LNCaP clone FGC (cell line): ENCODE measurements at regions not wholly inside any gene's neighbourhood (a gene's known extent, or its start where the extent isn't known, plus 50 kb on each side); places are given as distances from the start of the nearest gene placed in this dataset.

Experiments
- DNase-seq: peaks from one replicate; pipeline ENCODE4 v3.0.0-alpha.2; 2011; ENCODE audit warnings: low read depth
- H3K4me3 ChIP-seq: 2 replicates; pipeline ENCODE4 v1.5.1; 2011; ENCODE audit warnings: mild to moderate bottlenecking, low read depth, low read length, control low read depth
- CTCF ChIP-seq: IDR thresholded peaks from 2 replicates; pipeline ENCODE4 v1.5.1; 2012; ENCODE audit warnings: mild to moderate bottlenecking; ENCODE audit not compliant: control insufficient read depth, insufficient read depth; ENCODE audit errors: extremely low read depth

- TF ChIP-seq CTCF: no peak
- DNase-seq: no peak
- H3K4me3 ChIP-seq: no peak overlapping the region
These were observed 136.3 kb upstream of the IGF1 start for GRCh38 chr12:102616692-102617091.

- no peak for TF ChIP-seq CTCF
- no peak for DNase-seq
- no peak overlapping the region for H3K4me3 ChIP-seq
These were observed 131.6 kb upstream of the IGF1 start for GRCh38 chr12:102611995-102612394.

GRCh38 chr12:102609996-102610395, 129.6 kb upstream of the IGF1 start:
- no peak for TF ChIP-seq CTCF
- DNase-seq: no peak
- no peak overlapping the region for H3K4me3 ChIP-seq

GRCh38 chr12:102603021-102603420, 122.7 kb upstream of the IGF1 start:
- no peak overlapping the region for H3K4me3 ChIP-seq
- no peak for TF ChIP-seq CTCF
- no peak for DNase-seq

GRCh38 chr12:102602521-102602920, 122.2 kb upstream of the IGF1 start:
- TF ChIP-seq CTCF: no peak
- no peak for DNase-seq
- no peak overlapping the region for H3K4me3 ChIP-seq

GRCh38 chr12:102601621-102602020, 121.3 kb upstream of the IGF1 start:
- H3K4me3 ChIP-seq: no peak overlapping the region
- TF ChIP-seq CTCF: no peak
- no peak for DNase-seq

GRCh38 chr12:102596687-102597086, 116.3 kb upstream of the IGF1 start:
- no peak for DNase-seq
- H3K4me3 ChIP-seq: no peak overlapping the region
- no peak for TF ChIP-seq CTCF
